GM12801 (cell line): ENCODE measurements at regions not wholly inside any gene's neighbourhood (a gene's known extent, or its start where the extent isn't known, plus 50 kb on each side); places are given as distances from the start of the nearest gene placed in this dataset.

Experiments
- TF ChIP-seq, protein P1 (sequence below): IDR thresholded peaks from one replicate; pipeline ENCODE4 v1.5.1; 2011; ENCODE audit warnings: control low read depth; ENCODE audit not compliant: insufficient read length; ENCODE audit errors: extremely low read depth

DNA sequence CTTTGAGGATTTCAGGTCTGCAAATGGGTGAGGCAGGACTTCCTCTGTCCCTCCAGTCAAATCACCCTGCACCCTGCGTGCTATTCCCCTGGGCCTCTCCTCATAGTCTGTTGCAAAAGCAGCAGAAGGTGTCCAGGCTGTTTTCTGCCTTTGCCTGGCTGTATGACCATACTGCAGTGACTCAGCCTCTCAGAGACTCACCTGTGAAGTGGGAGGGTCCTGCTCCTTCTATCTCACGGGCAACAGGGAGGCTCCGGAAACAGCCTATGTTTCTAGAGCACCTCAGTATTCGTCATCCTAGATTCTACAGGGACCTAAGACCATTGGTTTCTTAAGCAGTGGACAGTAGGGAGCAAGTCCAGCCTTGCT is 216.4 kb downstream of the TLE3 start:
- TF ChIP-seq, protein P1, sequence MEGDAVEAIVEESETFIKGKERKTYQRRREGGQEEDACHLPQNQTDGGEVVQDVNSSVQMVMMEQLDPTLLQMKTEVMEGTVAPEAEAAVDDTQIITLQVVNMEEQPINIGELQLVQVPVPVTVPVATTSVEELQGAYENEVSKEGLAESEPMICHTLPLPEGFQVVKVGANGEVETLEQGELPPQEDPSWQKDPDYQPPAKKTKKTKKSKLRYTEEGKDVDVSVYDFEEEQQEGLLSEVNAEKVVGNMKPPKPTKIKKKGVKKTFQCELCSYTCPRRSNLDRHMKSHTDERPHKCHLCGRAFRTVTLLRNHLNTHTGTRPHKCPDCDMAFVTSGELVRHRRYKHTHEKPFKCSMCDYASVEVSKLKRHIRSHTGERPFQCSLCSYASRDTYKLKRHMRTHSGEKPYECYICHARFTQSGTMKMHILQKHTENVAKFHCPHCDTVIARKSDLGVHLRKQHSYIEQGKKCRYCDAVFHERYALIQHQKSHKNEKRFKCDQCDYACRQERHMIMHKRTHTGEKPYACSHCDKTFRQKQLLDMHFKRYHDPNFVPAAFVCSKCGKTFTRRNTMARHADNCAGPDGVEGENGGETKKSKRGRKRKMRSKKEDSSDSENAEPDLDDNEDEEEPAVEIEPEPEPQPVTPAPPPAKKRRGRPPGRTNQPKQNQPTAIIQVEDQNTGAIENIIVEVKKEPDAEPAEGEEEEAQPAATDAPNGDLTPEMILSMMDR: no peak

DNA sequence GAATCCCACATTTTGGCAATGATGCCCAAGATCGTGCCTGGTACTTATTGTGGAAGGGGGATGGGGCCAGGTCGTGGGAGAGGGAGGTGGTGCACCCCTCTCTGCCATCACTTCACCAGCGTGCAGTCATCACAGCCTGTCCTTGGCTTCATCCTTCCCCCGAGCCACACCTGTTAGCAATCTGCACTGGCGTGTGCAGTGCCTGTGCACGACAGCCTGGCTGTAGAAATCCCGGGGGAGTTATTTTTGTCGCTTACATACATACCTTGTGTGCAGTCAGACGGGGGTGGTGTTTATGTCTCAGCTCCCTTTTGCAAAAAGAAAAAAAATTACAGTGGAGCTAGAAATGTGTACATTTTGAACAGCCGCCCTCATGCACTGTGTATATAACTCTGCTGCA is 216.0 kb downstream of the TLE3 start:
- TF ChIP-seq, protein P1: no peak

DNA sequence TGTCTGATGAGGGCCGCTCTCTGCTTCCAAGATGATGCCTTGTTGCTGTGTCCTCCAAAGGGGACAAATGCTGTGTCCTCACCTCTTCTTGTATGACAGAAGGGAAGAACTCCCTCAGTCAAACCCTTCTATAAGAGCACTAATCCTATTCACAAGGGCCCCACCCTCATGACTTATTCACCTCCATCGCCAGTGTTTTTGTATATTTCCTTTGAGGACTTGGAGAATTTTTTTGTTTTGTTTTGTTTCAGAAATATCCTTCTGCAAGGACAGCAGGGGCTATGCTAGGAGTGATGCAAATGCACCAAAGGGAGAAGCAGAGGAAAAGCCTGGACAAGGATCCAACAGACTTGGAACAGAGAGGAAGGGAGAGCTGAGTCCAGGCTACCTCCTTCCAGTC is 214.4 kb downstream of the TLE3 start:
- TF ChIP-seq, protein P1: no peak

DNA sequence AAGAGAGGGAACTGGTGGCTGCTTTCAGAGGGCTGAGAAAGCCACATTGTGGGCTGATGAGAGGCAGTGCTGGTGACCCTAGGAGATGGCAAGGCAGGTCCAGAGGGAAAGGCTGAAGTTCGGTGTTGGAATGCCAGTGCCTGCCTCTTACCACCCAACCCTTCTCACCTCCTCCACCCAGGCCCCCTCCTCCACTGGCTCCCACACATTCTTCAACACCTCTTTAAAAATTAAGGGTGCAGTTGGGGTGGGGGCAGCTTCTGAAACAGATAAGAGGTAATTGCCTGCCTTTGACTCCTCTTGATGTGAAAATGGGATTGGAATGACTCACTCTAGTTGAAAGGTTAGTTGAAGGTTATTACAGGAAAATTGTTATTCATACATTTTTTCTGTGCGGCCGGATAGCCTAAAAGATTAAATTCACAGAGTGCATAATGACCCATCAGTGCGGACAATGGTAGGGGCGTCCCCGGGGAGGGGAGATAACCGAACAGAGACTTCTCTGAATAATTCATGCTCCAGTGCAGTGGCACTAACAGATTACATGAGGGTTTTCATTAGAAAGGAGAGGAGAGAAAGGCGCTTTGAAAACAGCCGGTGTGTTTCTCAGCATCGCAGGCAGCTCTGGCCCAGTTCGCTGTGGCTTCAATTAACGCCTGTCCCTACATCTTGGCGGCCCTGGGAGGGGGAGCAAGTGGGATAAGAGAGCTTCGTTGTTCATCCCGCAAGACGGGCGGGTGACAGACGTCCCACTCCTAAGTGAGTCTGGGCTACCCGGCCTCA is 212.4 kb downstream of the TLE3 start:
- TF ChIP-seq, protein P1: no peak

DNA sequence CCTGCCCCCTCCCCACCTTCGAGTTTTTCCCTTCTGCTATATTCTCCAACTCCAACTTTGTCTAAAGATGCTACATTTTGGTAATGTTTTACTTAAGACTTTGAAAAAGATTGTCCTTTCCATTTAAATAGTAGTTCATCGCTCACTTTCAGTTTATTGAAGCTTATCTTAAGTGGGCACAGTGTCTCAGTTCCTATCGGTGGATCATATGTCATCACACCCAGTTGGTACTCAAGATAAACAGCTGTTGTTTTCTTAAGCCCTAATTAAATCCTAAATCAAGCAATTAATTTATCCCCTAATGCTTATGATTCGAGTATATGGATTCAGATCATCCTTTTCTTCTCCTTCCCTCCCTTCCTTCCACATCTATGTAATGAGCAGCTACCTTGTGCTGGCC is 210.7 kb downstream of the TLE3 start:
- TF ChIP-seq, protein P1: no peak

DNA sequence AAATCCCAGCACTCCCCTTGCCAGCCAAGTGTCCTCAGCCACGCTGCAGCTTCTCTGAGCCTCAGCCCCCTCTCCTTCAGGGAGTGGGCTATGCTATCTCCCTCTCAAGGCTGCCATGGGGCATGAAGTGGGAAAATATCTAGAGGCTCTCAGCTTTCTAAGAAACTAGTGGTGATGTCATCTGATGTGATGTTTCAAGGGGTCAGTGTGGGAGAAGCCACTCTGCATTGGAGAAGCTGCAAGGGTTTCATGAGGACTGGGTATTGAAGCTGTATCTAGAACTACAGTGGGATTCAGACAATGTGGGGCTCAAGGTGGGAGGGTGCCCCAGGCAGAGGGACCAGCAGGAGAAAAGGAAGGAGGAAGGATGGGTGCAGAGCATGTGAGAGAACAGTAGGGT is 210.2 kb downstream of the TLE3 start:
- TF ChIP-seq, protein P1: no peak

DNA sequence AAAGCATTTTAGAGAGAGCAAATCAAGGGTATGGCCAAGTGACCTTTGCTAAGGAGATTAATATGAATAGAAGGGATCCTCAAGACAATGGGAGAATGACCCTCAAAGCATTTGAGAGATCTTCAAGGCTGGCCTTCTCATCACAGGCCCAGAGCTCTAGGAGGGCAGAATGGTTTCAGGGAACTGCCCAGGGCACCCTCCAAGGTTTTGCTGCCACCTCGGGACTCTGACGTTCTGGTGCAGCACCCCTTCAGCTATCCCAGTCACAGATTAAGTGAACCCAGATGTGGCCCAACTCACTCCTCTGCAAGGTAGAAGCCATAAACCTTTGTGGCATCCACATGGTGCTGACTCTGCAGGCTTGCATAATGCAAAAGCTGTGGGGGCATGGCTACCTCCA is 209.3 kb downstream of the TLE3 start:
- TF ChIP-seq, protein P1: no peak

DNA sequence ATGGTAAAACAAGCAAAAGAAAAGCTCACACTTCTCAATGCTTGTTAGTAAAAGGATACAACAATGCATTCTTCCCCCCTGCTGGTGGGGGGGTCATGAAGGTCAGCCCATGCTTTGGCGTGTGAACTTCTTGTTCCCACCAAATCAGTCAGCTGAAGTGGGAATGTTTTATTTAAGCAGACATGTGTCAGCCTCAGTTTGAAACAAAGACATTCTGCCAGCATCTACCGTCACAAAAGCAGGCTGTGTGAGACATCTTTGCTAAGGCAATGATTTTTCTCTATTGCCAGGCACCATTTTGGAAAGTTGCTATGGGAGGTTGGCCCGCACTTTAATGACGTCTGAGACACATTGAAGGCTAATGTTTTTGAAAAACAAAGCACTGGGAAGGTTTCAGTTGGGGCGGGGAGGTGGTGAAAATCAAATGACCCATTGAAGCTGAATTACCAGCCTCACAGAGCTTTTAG is 206.6 kb downstream of the TLE3 start:
- TF ChIP-seq, protein P1: no peak
